Heart left ventricle (tissue), 16 donors: ENCODE measurements at regions not wholly inside any gene's neighbourhood (a gene's known extent, or its start where the extent isn't known, plus 50 kb on each side); places are given as distances from the start of the nearest gene placed in this dataset.

ENCODE experiments used
- ATAC-seq, 4 donors: fragments of 200-7000 bp; cut with Tn5 transposase; one replicate each; pipeline ENCODE4 v1.9.1; 2020 to 2022; ENCODE audit warnings: moderate library complexity in 4 of 4, mild to moderate bottlenecking in 3 of 4, moderate number of reproducible peaks in 1 of 4
- DNase-seq, 5 donors: peaks; one replicate each; pipeline ENCODE4 v3.0.0-alpha.2; 2020
- H3K27ac ChIP-seq, 12 donors: fragments of 200-600 bp; sonication (generic) in 4 of 12; one replicate each; pipeline versions ENCODE4 v1.5.0 to v1.8.0; 2016 to 2022; ENCODE audit warnings: mild to moderate bottlenecking in 2 of 12
- H3K27me3 ChIP-seq, 9 donors: fragments of 200-600 bp; sonication (generic) in 2 of 9; one replicate each; pipeline versions ENCODE4 v1.5.1 to v1.8.0; 2016 to 2022; ENCODE audit warnings: mild to moderate bottlenecking in 3 of 9
- H3K36me3 ChIP-seq, 9 donors: fragments of 200-600 bp; sonication (generic) in 2 of 9; one replicate each; pipeline versions ENCODE4 v1.5.0 to v1.8.0; 2018 to 2022; ENCODE audit warnings: mild to moderate bottlenecking in 2 of 9
- H3K4me1 ChIP-seq, 12 donors: fragments of 200-600 bp; sonication (generic) in 4 of 12; one replicate each; pipeline versions ENCODE4 v1.5.0 to v1.8.0; 2016 to 2022; ENCODE audit warnings: mild to moderate bottlenecking in 3 of 12
- H3K4me3 ChIP-seq, 12 donors: fragments of 200-600 bp; sonication (generic) in 4 of 12; one replicate each; pipeline versions ENCODE4 v1.5.0 to v1.8.0; 2017 to 2022; ENCODE audit warnings: mild to moderate bottlenecking in 9 of 12, moderate library complexity in 4 of 12
- H3K9me3 ChIP-seq, 12 donors: fragments of 200-600 bp; sonication (generic) in 4 of 12; one replicate each; pipeline versions ENCODE4 v1.5.0 to v1.8.0; 2016 to 2022; ENCODE audit warnings: mild to moderate bottlenecking in 1 of 12
- CTCF ChIP-seq, 12 donors: fragments of 200-600 bp; sonication (generic) in 4 of 12; IDR thresholded peaks; one replicate each; pipeline versions ENCODE4 v1.5.0 to v1.8.0; 2018 to 2022; ENCODE audit warnings: antibody characterized with exemption in 12 of 12, mild to moderate bottlenecking in 5 of 12
- POLR2A ChIP-seq, 2 donors: fragments of 450-650 bp; IDR thresholded peaks; one replicate each; pipeline ENCODE4 v1.6.1; 2017; ENCODE audit warnings: antibody characterized with exemption in 2 of 2, mild to moderate bottlenecking in 2 of 2, moderate library complexity in 2 of 2
- WGBS, 4 donors: extraction: QIAGEN DNeasy Blood & Tissue Kit in 2 of 4; methylation state at CpG; one replicate each; pipeline versions ENCODE4 v1.1.5 to v1.1.7; 2013 to 2018; 5-methylcytosine and 5-hydroxymethylcytosine counted together
- intact Hi-C, 10 donors: fragments of 100-400 bp; cut with DNase I; formaldehyde crosslinking; loops; one replicate each; pipeline versions ENCODE4 v1.11.1 to v1.14.2; 2022
- donor health status: ischemic (EF 13 %, LVEDD 7.1; RV severe dilation, severe dysfunction).
- donor health status: healthy with polysubstance abuse.
- donor health status: DM: no; HTN: yes; CAD: no.
- donor health status: DM: no; HTN: no; CAD: no.
- donor health status: ischemic (EF 25% LVEDD 6.9; RV normal size, moderate dysfunction).
- donor health status: ischemic (EF 25% LVEDD 5.7; RV mildly dilated, moderate dysfunction).
- donor health status: healthy.
- donor health status: DM: yes; HTN: yes; CAD: no.
- donor health status: ischemic (EF 35%, LVEDD 5.7; RV mildly dilated, moderate dysfunction).
- donor health status: nonischemic (EF 11% LVEDD 7.7; RV severe dilation, severe dysfunction).
- donor health status: DM: yes; HTN: yes; CAD: no.
- donor health status: PGD.
- donor health status: ischemic (EF 29% LVEDD 5.4; RV normal size, mild dysfunction).
- donor health status: nonischemic (EF 23%, LVEDD 6.1; RV moderate dilation, normal function).

GRCh38 chr11:98829971-98830370, 190.8 kb upstream of the CNTN5 start:
- Histone ChIP-seq H3K9me3 (peaks cover 0 to 2% (median 0%) of the 10 kb centered on the region in 12 donors), H3K27ac (no peak overlapping the region), H3K27me3 (no peaks in the 10 kb centered on the region), H3K36me3 (no peaks in the 10 kb centered on the region), H3K4me1 (no peaks in the 10 kb centered on the region), H3K4me3 (no peak overlapping the region)
- intact Hi-C loops, result no loop called here
- 75 to 90% (median 80%) methylated on average over 2 of the region's 2 CpGs for WGBS, 4 donors
- ATAC-seq (no peak), DNase-seq (no peak)
- TF ChIP-seq CTCF (IDR thresholded peaks at IDR 0.05) (no peak), POLR2A (IDR thresholded peaks at IDR 0.05) (no peak)

- ATAC-seq (no peak), DNase-seq (no peak)
- peaks cover 0 to 7% (median 0%) of the 10 kb centered on the region in 12 donors for H3K9me3 ChIP-seq
- H3K4me3 ChIP-seq, result no peak overlapping the region
- no peaks in the 10 kb centered on the region for H3K4me1 ChIP-seq
- H3K27me3 ChIP-seq, result no peaks in the 10 kb centered on the region
- 89 to 95% (median 92%) methylated on average over 4 of the region's 4 CpGs for WGBS, 4 donors
- intact Hi-C loops, result no loop called here
- H3K27ac ChIP-seq, result no peak overlapping the region
- no peaks in the 10 kb centered on the region for H3K36me3 ChIP-seq
- TF ChIP-seq CTCF (IDR thresholded peaks at IDR 0.05) (no peak), POLR2A (IDR thresholded peaks at IDR 0.05) (no peak)
Measured at GRCh38 chr11:98834776-98835175, 186.0 kb upstream of the CNTN5 start.

GRCh38 chr11:98835335-98835734, 185.4 kb upstream of the CNTN5 start:
- intact Hi-C loops, result no loop called here
- no peak overlapping the region for H3K27ac ChIP-seq
- DNase-seq (no peak), ATAC-seq (no peak)
- TF ChIP-seq CTCF (IDR thresholded peaks at IDR 0.05) (no peak), POLR2A (IDR thresholded peaks at IDR 0.05) (no peak)
- H3K27me3 ChIP-seq, result no peaks in the 10 kb centered on the region
- peaks cover 0 to 11% (median 0%) of the 10 kb centered on the region in 12 donors for H3K9me3 ChIP-seq
- WGBS, 4 donors, result 63 to 66% (median 65%) methylated on average over 2 of the region's 2 CpGs
- no peaks in the 10 kb centered on the region for H3K4me1 ChIP-seq
- H3K4me3 ChIP-seq, result no peak overlapping the region
- no peaks in the 10 kb centered on the region for H3K36me3 ChIP-seq

- H3K4me3 ChIP-seq, result no peak overlapping the region
- intact Hi-C loops, result no loop called here
- H3K36me3 ChIP-seq, result no peaks in the 10 kb centered on the region
- H3K4me1 ChIP-seq, result no peaks in the 10 kb centered on the region
- no peak for ATAC-seq
- no peak for DNase-seq
- H3K9me3 ChIP-seq, result peaks cover 0 to 14% (median 0%) of the 10 kb centered on the region in 12 donors
- TF ChIP-seq CTCF (IDR thresholded peaks at IDR 0.05) (no peak), POLR2A (IDR thresholded peaks at IDR 0.05) (no peak)
- 74 to 84% (median 78%) methylated on average over 1 of the region's 1 CpG for WGBS, 4 donors
- no peaks in the 10 kb centered on the region for H3K27me3 ChIP-seq
- H3K27ac ChIP-seq, result no peak overlapping the region
Measured at GRCh38 chr11:98836156-98836555, 184.6 kb upstream of the CNTN5 start.
